ENCODE measurements at regions not wholly inside any gene's neighbourhood (a gene's known extent, or its start where the extent isn't known, plus 50 kb on each side); places are given as distances from the start of the nearest gene placed in this dataset.

GRCh38 chr10:129111922-129112321 is 355.1 kb upstream of the MGMT start:
- Histone ChIP-seq H3K27me3 (ENCODE audit: insufficient read depth, low read length) (no peaks in the 10 kb centered on the region), H3K4me3 (ENCODE audit: low read length) (no peak overlapping the region), H3K4me1 (ENCODE audit: insufficient read depth, low read length) (no peaks in the 10 kb centered on the region), H3K36me3 (ENCODE audit: insufficient read depth, low read length) (no peaks in the 10 kb centered on the region), H2AFZ (ENCODE audit: low read depth, low read length) (no peak overlapping the region), H3K9me3 (ENCODE audit: low read length) (no peaks in the 10 kb centered on the region)

GRCh38 chr10:129114588-129114987 is 352.5 kb upstream of the MGMT start:
- Histone ChIP-seq H3K36me3 (ENCODE audit: insufficient read depth, low read length) (no peaks in the 10 kb centered on the region), H3K4me3 (ENCODE audit: low read length) (no peak overlapping the region), H2AFZ (ENCODE audit: low read depth, low read length) (no peak overlapping the region), H3K4me1 (ENCODE audit: insufficient read depth, low read length) (no peaks in the 10 kb centered on the region), H3K27me3 (ENCODE audit: insufficient read depth, low read length) (no peaks in the 10 kb centered on the region), H3K9me3 (ENCODE audit: low read length) (no peaks in the 10 kb centered on the region)

- H3K27me3 ChIP-seq (ENCODE audit: insufficient read depth, low read length), result no peaks in the 10 kb centered on the region
- no peak overlapping the region for H2AFZ ChIP-seq (ENCODE audit: low read depth, low read length)
- no peaks in the 10 kb centered on the region for H3K4me1 ChIP-seq (ENCODE audit: insufficient read depth, low read length)
- no peak overlapping the region for H3K4me3 ChIP-seq (ENCODE audit: low read length)
- no peaks in the 10 kb centered on the region for H3K9me3 ChIP-seq (ENCODE audit: low read length)
- H3K36me3 ChIP-seq (ENCODE audit: insufficient read depth, low read length), result no peaks in the 10 kb centered on the region
Measured at GRCh38 chr10:129116371-129116770, 350.7 kb upstream of the MGMT start.

GRCh38 chr10:129120441-129120840 is 346.6 kb upstream of the MGMT start:
- Histone ChIP-seq H3K36me3 (ENCODE audit: insufficient read depth, low read length) (no peaks in the 10 kb centered on the region), H2AFZ (ENCODE audit: low read depth, low read length) (no peak overlapping the region), H3K4me3 (ENCODE audit: low read length) (no peak overlapping the region), H3K4me1 (ENCODE audit: insufficient read depth, low read length) (no peaks in the 10 kb centered on the region), H3K9me3 (ENCODE audit: low read length) (no peaks in the 10 kb centered on the region), H3K27me3 (ENCODE audit: insufficient read depth, low read length) (no peaks in the 10 kb centered on the region)

GRCh38 chr10:129122846-129123245 is 344.2 kb upstream of the MGMT start:
- Histone ChIP-seq H2AFZ (ENCODE audit: low read depth, low read length) (no peak overlapping the region), H3K4me3 (ENCODE audit: low read length) (no peak overlapping the region), H3K36me3 (ENCODE audit: insufficient read depth, low read length) (no peaks in the 10 kb centered on the region), H3K9me3 (ENCODE audit: low read length) (no peaks in the 10 kb centered on the region), H3K27me3 (ENCODE audit: insufficient read depth, low read length) (no peaks in the 10 kb centered on the region), H3K4me1 (ENCODE audit: insufficient read depth, low read length) (no peaks in the 10 kb centered on the region)

GRCh38 chr10:129123428-129123827 is 343.6 kb upstream of the MGMT start:
- H2AFZ ChIP-seq (ENCODE audit: low read depth, low read length), result no peak overlapping the region
- H3K4me1 ChIP-seq (ENCODE audit: insufficient read depth, low read length), result no peaks in the 10 kb centered on the region
- H3K9me3 ChIP-seq (ENCODE audit: low read length), result no peaks in the 10 kb centered on the region
- H3K4me3 ChIP-seq (ENCODE audit: low read length), result no peak overlapping the region
- no peaks in the 10 kb centered on the region for H3K36me3 ChIP-seq (ENCODE audit: insufficient read depth, low read length)
- no peaks in the 10 kb centered on the region for H3K27me3 ChIP-seq (ENCODE audit: insufficient read depth, low read length)

- no peak overlapping the region for H2AFZ ChIP-seq (ENCODE audit: low read depth, low read length)
- no peaks in the 10 kb centered on the region for H3K4me1 ChIP-seq (ENCODE audit: insufficient read depth, low read length)
- no peaks in the 10 kb centered on the region for H3K9me3 ChIP-seq (ENCODE audit: low read length)
- no peaks in the 10 kb centered on the region for H3K27me3 ChIP-seq (ENCODE audit: insufficient read depth, low read length)
- no peak overlapping the region for H3K4me3 ChIP-seq (ENCODE audit: low read length)
- H3K36me3 ChIP-seq (ENCODE audit: insufficient read depth, low read length), result no peaks in the 10 kb centered on the region
Measured at GRCh38 chr10:129126982-129127381, 340.1 kb upstream of the MGMT start.

GRCh38 chr10:129131457-129132132 is 335.4 kb upstream of the MGMT start:
- H3K4me1 ChIP-seq (ENCODE audit: insufficient read depth, low read length), result no peaks in the 10 kb centered on the region
- no peak overlapping the region for H2AFZ ChIP-seq (ENCODE audit: low read depth, low read length)
- no peak overlapping the region for H3K4me3 ChIP-seq (ENCODE audit: low read length)
- no peaks in the 10 kb centered on the region for H3K9me3 ChIP-seq (ENCODE audit: low read length)
- H3K36me3 ChIP-seq (ENCODE audit: insufficient read depth, low read length), result no peaks in the 10 kb centered on the region
- H3K27me3 ChIP-seq (ENCODE audit: insufficient read depth, low read length), result peaks cover 3% of the 10 kb centered on the region

- Histone ChIP-seq H3K4me1 (ENCODE audit: insufficient read depth, low read length) (no peaks in the 10 kb centered on the region), H3K27me3 (ENCODE audit: insufficient read depth, low read length) (peaks cover 3% of the 10 kb centered on the region), H3K4me3 (ENCODE audit: low read length) (no peak overlapping the region), H3K9me3 (ENCODE audit: low read length) (no peaks in the 10 kb centered on the region), H2AFZ (ENCODE audit: low read depth, low read length) (no peak overlapping the region), H3K36me3 (ENCODE audit: insufficient read depth, low read length) (no peaks in the 10 kb centered on the region)
Measured at GRCh38 chr10:129133856-129134255, 333.2 kb upstream of the MGMT start.

- peaks cover 3% of the 10 kb centered on the region for H3K27me3 ChIP-seq (ENCODE audit: insufficient read depth, low read length)
- H3K4me3 ChIP-seq (ENCODE audit: low read length), result no peak overlapping the region
- no peaks in the 10 kb centered on the region for H3K36me3 ChIP-seq (ENCODE audit: insufficient read depth, low read length)
- H3K4me1 ChIP-seq (ENCODE audit: insufficient read depth, low read length), result no peaks in the 10 kb centered on the region
- no peak overlapping the region for H2AFZ ChIP-seq (ENCODE audit: low read depth, low read length)
- H3K9me3 ChIP-seq (ENCODE audit: low read length), result no peaks in the 10 kb centered on the region
Measured at GRCh38 chr10:129134371-129134770, 332.7 kb upstream of the MGMT start.

GRCh38 chr10:129135624-129136023 is 331.4 kb upstream of the MGMT start:
- no peak overlapping the region for H2AFZ ChIP-seq (ENCODE audit: low read depth, low read length)
- H3K9me3 ChIP-seq (ENCODE audit: low read length), result no peaks in the 10 kb centered on the region
- H3K27me3 ChIP-seq (ENCODE audit: insufficient read depth, low read length), result peaks cover 3% of the 10 kb centered on the region
- no peak overlapping the region for H3K4me3 ChIP-seq (ENCODE audit: low read length)
- no peaks in the 10 kb centered on the region for H3K4me1 ChIP-seq (ENCODE audit: insufficient read depth, low read length)
- H3K36me3 ChIP-seq (ENCODE audit: insufficient read depth, low read length), result no peaks in the 10 kb centered on the region

- H3K36me3 ChIP-seq (ENCODE audit: insufficient read depth, low read length), result no peaks in the 10 kb centered on the region
- no peaks in the 10 kb centered on the region for H3K4me1 ChIP-seq (ENCODE audit: insufficient read depth, low read length)
- H2AFZ ChIP-seq (ENCODE audit: low read depth, low read length), result no peak overlapping the region
- H3K27me3 ChIP-seq (ENCODE audit: insufficient read depth, low read length), result peaks cover 3% of the 10 kb centered on the region
- H3K4me3 ChIP-seq (ENCODE audit: low read length), result no peak overlapping the region
- H3K9me3 ChIP-seq (ENCODE audit: low read length), result no peaks in the 10 kb centered on the region
Measured at GRCh38 chr10:129136074-129136473, 331.0 kb upstream of the MGMT start.

GRCh38 chr10:129136951-129137350 is 330.1 kb upstream of the MGMT start:
- H2AFZ ChIP-seq (ENCODE audit: low read depth, low read length), result no peak overlapping the region
- H3K9me3 ChIP-seq (ENCODE audit: low read length), result no peaks in the 10 kb centered on the region
- H3K27me3 ChIP-seq (ENCODE audit: insufficient read depth, low read length), result peaks cover 3% of the 10 kb centered on the region
- no peak overlapping the region for H3K4me3 ChIP-seq (ENCODE audit: low read length)
- no peaks in the 10 kb centered on the region for H3K4me1 ChIP-seq (ENCODE audit: insufficient read depth, low read length)
- H3K36me3 ChIP-seq (ENCODE audit: insufficient read depth, low read length), result no peaks in the 10 kb centered on the region
